Amygdala (tissue), 56 donors: ENCODE measurements at regions not wholly inside any gene's neighbourhood (a gene's known extent, or its start where the extent isn't known, plus 50 kb on each side); places are given as distances from the start of the nearest gene placed in this dataset.
"Not testable (repeated sequence)": the region's sequence is repeated elsewhere in the genome, so short reads cannot be mapped to it uniquely, and the experiment has no call there.

Experiments
- DNase-seq, 56 donors: peaks; one replicate each; lab custom pipeline; 2025; lab: John Stamatoyannopoulos, UW

DNA sequence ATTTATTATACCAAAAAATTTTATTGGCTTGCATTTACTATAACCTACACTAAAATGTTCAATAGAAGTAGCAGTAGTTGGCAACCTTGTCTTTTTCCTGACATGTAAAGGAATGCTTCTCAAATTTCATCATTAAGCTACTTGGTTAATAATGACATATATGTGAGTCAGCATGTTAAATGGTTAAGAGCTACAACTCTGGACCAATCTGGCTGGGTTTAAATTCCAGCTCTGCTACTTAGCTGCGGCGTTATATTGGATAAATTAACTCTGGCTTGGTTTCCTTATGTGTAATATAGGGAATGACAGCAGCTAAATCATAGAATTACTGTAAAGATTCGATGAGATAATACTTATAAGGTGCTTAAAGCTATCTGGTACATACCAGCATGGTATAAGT is 53.7 kb upstream of the OTOGL start:
- no peak for DNase-seq

GRCh38 chr12:80044694-80045046 is 54.7 kb upstream of the OTOGL start:
- no peak for DNase-seq

DNA sequence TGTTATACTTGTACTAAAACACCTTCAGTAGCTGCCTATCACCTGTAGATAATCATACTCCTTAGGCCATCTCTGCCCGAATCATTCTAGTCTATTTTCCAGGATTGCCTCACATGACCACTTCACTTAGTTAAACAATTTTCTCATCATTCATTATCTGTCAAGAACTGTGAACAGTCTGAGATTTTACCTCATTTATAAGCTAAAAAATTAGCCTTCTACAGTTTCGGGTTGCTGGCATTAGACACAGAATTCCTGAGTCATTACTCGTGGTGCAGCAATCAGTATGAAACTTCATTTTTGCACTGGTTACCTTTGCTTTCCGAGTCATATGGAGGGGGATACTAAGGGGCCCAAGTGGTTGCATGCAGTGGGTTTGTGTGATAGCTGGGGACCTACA is 57.6 kb upstream of the OTOGL start:
- DNase-seq: no peak

DNA sequence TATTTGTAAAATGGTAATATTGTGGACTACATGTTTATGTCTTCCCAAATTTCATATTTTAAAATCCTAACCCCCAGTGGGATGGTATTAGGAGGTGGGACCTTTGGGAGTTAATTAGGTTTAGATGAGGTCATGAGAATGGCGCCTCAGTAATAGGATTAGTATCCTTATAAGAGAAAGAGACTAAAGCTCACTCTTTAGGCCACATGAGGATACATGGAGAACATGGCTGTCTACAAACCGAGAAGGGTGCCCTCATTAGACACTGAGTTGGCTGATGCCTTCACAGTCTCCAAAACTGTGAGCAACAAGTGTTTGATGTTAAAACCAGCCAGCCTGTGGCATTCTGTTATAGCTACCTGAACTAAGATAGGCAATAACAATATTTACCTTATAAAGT is 58.3 kb upstream of the OTOGL start:
- no peak for DNase-seq

- no peak for DNase-seq
Observed at GRCh38 chr12:80040075-80040738, 59.1 kb upstream of the OTOGL start.

GRCh38 chr12:80038062-80038560 is 61.2 kb upstream of the OTOGL start:
- no peak for DNase-seq

DNA sequence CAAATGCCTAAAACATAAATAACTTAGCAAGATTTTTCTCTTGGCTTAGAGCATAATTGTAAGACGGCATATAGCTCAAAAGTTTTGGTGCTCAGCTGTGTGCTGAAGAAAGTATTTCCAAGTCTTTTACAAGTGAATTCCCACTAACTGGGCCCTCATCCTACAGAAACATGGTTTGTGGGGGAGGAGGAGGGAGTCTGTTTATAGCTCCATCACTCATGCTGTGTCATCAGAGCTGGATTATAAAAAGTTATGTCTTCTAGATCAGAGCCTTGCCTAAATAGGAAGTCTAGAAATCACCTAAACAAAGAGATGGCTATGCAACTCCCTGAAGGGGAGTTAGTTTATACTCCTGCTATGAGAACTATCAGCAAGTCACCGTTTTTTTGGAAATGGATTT is 65.9 kb upstream of the OTOGL start:
- DNase-seq: peak in 2 of 56 donors; percentile 1

DNA sequence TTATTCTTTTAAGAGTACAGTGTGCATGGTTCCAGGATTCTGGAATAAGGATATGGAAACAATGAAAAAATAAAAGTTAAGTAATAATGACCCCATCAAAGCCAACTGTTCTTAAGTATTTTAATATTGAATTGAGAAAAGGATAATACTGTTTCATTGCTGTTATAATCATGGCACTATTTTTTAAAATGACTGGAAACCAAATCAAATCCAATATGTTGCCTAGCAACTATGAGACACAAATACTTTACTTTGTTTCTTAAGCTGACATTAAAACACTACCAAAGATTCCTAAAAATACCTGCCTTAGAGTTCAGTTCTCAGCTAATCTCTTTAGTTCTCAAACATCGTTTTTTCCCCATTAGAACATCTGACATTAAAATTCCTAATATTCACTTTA is 66.4 kb upstream of the OTOGL start:
- no peak for DNase-seq

GRCh38 chr12:80031229-80031628 is 68.1 kb upstream of the OTOGL start:
- DNase-seq: no peak

- DNase-seq: no peak
Observed at GRCh38 chr12:80025638-80026037, 73.7 kb upstream of the OTOGL start.

DNA sequence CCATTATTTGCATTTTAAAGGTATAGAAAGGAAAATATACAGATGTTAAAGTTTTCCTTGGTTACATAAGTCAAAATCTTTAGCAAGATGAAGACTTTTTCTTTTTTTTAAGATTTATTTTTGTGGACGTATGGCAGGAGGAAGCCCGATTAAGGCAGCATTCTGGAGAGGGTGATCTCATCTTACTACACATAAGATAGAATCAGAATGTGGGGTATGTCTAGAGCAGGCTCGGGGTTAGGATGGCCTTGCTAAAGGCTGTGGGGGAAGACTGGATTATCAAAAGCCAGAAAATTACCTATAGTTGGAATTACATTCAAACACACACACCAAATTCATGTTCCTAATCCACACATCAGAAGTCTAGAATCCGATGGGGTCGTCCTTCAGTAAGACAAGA is 79.6 kb upstream of the OTOGL start:
- no peak for DNase-seq

DNA sequence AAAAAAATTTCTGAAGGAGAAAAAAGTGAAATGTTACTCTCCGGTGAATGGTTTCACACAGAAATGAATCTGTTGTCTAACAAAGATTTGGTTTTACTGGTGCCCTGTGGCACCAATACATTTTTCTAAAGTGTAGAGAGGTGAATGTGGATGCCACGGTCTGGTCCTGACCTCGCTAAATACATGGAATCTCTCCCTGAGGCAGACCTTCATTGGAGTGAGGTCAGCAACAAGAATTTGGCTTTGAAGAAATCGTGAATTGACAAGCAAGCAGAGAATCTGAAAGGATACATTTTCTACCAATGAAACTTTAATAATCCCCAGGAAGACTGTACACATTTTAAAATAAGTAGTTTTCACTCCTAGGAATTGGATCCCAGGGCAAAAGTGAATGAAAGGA is 81.2 kb upstream of the OTOGL start:
- no peak for DNase-seq

- DNase-seq: no peak
Observed at GRCh38 chr12:80017261-80017870, 82.0 kb upstream of the OTOGL start.

DNA sequence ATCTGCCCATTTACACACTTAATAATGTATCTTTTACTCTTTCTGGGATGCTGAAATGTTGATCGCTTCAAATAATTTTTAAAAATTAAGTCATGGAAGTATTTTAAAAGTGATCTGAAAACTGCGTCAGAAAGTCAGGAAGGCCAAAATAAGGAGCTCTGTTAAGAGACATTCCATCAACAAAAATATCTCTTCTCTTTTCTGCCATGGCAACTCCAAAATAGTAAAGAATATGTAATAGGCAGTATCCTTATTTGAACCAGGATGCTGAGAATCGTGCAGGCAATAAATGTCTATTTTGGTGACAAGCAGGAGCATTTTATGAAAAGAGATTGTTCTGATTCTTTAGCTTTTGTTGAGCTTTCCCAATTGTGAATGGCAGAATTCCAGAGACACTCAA is 81.8 kb upstream of the PPP1R12A start:
- DNase-seq: no peak

GRCh38 chr12:80015660-80016059 is 80.8 kb upstream of the PPP1R12A start:
- DNase-seq: no peak

- DNase-seq: not testable (repeated sequence)
Observed at GRCh38 chr12:80003744-80004143, 68.8 kb upstream of the PPP1R12A start.

- no peak for DNase-seq
Observed at GRCh38 chr12:80001562-80001961, 66.7 kb upstream of the PPP1R12A start.

GRCh38 chr12:80000831-80001230 is 65.9 kb upstream of the PPP1R12A start:
- DNase-seq: no peak

- DNase-seq: no peak
Observed at GRCh38 chr12:79998554-79998953, 63.7 kb upstream of the PPP1R12A start.

GRCh38 chr12:79997096-79997791 is 62.3 kb upstream of the PPP1R12A start:
- DNase-seq: no peak

DNA sequence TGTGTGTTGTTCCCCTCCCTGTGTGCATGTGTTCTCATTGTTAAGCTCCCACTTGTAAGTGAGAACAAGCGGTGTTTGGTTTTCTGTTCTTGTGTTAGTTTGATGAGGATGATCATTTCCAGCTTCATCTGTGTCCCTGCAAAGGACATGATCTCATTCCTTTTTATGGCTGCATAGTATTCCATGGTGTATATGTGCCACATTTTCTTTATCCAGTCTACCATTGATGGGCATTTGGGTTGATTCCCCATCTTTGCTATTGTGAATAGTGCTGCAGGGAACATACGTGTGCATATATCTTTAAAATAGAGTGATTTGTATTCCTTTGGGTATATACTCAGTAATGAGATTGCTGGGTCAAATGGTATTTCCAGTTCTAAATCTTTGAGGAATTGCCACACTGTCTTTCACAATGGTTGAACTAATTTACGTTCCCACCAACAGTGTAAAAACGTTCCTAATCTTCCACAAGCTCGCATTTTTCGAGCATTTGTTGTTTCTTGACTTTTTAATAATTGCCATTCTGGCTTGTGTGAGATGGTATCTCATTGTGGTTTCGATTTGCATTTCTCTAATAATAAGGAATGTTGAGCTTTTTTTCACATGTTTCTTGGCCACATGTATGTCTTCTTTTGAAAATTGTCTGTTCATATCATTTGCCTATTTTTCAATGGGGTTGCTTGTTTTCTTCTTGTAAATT is 60.6 kb upstream of the PPP1R12A start:
- DNase-seq: not testable (repeated sequence)
